EL (cell line): ENCODE measurements at regions not wholly inside any gene's neighbourhood (a gene's known extent, or its start where the extent isn't known, plus 50 kb on each side); places are given as distances from the start of the nearest gene placed in this dataset.
"Not testable (repeated sequence)": the region's sequence is repeated elsewhere in the genome, so short reads cannot be mapped to it uniquely, and the experiment has no call there.

ENCODE experiments used
- DNase-seq: peaks from one replicate; pipeline ENCODE4 v3.0.0-alpha.2; 2016

DNA sequence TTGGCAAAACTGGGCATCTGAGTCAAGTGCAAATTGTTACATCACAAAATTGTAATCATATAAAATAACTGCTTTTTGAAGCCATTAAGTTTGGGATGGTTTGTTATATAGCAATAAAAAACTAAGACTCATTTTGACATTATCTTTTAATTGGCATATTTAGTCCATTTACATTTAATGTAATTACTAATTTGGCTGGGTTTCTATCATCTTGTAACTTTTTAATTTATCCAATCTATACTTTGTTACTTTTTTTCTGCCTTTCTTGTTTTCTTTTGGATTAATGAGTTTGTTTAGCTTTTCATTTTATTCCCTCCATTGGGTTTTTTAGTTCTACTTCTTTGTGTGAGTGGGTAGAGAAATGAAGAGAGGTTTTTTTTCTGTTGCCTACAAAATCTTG is 76.3 kb downstream of the DRAM2 start:
- no peak for DNase-seq

- DNase-seq = no peak
These were observed 77.3 kb downstream of the DRAM2 start for GRCh38 chr1:111062624-111063023.

DNA sequence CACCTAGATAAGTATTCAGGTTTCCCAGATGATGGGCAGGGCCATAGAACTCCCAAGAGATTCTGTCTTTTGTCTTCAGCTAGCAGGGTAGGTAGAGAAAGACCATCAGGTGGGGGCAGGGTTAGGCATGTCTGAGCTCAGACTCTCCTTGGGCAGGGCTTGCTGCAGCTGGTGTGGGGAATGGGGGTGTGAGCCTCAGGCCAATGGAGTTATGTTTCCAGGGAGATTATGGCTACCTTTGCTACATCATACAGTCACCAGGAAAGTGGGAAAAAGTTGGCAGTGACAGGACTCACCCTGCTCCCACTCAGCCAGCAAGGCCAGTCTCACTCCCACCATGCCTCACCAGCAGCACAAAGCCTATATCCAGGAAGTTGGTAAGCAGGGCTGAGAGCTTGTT is 77.8 kb downstream of the DRAM2 start:
- DNase-seq = no peak

- DNase-seq = no peak
These were observed 85.2 kb downstream of the DRAM2 start for GRCh38 chr1:111054656-111055055.

DNA sequence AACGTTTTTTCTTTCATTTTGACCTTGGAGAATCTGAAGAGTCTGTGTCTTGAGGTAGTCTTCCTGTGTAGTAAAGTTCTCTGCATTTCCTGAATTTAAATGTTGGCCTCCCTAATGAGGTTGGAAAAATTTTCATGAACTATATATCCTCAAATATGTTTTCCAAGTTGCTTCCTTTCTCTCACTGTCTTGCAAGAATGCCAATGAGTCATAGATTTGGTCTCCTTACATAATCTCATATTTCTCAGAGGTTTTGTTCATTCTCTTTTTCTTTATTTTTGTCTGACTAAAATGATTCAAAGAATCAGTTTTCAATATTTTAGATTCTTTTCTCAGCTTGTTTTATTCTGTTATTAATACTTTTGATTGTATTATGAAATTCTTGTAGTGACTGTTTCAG is 87.6 kb downstream of the DRAM2 start:
- DNase-seq = peak; percentile 21

- not testable (repeated sequence) for DNase-seq
These were observed 84.5 kb upstream of the LRIF1 start for GRCh38 chr1:111048253-111048652.

GRCh38 chr1:111045033-111045722 is 81.5 kb upstream of the LRIF1 start:
- DNase-seq = peak; percentile 28

GRCh38 chr1:111032295-111032897 is 68.7 kb upstream of the LRIF1 start:
- peak; percentile 42 for DNase-seq

DNA sequence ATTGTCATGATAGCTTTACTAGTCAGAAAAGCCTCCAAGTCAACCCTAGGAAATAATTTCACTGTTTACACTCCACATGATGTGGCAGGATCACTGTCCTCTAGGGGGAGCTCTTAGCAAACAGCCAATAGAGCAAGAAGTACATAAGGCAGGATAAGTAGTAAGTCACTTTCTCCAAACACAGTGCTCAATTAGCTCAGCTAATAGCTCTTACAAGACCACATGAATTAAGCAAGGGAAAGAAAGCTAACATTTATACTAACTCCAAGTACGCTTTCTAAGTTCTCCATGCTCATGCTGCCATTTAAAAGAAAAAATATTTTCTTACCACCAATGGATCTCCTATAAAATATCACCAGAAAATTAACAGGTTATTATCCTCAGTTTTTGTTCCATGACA is 66.9 kb upstream of the LRIF1 start:
- DNase-seq = peak; percentile 68

DNA sequence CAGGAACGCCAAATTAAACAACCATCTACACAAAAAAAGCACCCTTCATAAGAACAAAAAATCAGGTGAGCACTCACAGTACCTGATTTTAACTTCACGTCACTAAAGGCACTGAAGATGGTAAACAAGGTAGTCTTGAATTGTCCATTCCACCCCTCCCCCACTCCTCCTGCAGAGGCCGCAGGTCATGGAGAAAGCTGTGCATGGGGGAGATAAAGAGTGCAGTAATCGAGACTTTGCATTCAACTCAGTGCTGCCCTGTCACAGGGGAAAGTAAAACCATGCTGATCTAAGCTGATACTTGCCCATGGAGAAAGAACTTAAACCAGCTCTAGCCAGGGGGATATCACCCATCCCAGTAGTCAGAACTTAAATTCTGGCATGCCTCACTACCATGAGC is 61.4 kb upstream of the LRIF1 start:
- DNase-seq = no peak

DNA sequence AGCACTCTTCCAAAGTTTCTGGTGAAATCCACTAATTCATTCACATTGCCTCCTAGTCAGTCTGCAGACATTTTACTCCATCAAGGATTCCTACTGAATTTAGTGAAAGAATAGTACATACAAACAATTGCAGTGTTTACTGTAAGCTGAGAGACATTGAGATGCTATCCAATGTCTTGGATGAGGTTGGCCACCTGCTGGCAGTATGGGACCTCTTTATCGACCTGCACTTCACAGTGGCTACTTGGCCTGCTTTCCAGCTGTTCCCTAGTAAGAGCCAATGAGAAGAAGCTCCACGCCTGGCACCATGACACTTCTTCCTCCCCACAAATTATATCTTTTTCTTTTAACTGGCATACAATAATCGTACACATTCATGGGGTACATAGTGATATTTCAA is 51.5 kb upstream of the LRIF1 start:
- DNase-seq = no peak
